Chondrocyte (in vitro differentiated cells): ENCODE measurements at regions not wholly inside any gene's neighbourhood (a gene's known extent, or its start where the extent isn't known, plus 50 kb on each side); places are given as distances from the start of the nearest gene placed in this dataset.

Experiments
- DNase-seq: peaks from one replicate; pipeline ENCODE4 v3.0.0; 2021; ENCODE audit warnings: mixed read lengths, low spot score
- H3K27ac Mint-ChIP-seq: one replicate; pipeline ENCODE4 v1.8.0; 2021; ENCODE audit warnings: mild to moderate bottlenecking, moderate library complexity, mixed read lengths; ENCODE audit not compliant: unreplicated experiment
- H3K27me3 Mint-ChIP-seq: 2 replicates; pipeline ENCODE4 v1.8.0; 2021; ENCODE audit warnings: low read depth, mixed read lengths
- H3K36me3 Mint-ChIP-seq: 2 replicates; pipeline ENCODE4 v1.8.0; 2021; ENCODE audit warnings: low read depth, mixed read lengths
- H3K4me1 Mint-ChIP-seq: 2 replicates; pipeline ENCODE4 v1.8.0; 2021; ENCODE audit warnings: low read depth, mild to moderate bottlenecking, mixed read lengths
- H3K4me3 Mint-ChIP-seq: one replicate; pipeline ENCODE4 v1.8.0; 2021; ENCODE audit warnings: mild to moderate bottlenecking, moderate library complexity, mixed read lengths; ENCODE audit not compliant: unreplicated experiment
- H3K9me3 Mint-ChIP-seq: 2 replicates; pipeline ENCODE4 v1.8.0; 2021; ENCODE audit warnings: low read depth, mixed read lengths
- TF ChIP-seq, protein P1 (sequence below): fragments of 200-600 bp; sonication (generic); IDR thresholded peaks from 2 replicates; pipeline ENCODE4 v1.5.0; 2021; ENCODE audit warnings: antibody characterized with exemption, mild to moderate bottlenecking, moderate library complexity

DNA sequence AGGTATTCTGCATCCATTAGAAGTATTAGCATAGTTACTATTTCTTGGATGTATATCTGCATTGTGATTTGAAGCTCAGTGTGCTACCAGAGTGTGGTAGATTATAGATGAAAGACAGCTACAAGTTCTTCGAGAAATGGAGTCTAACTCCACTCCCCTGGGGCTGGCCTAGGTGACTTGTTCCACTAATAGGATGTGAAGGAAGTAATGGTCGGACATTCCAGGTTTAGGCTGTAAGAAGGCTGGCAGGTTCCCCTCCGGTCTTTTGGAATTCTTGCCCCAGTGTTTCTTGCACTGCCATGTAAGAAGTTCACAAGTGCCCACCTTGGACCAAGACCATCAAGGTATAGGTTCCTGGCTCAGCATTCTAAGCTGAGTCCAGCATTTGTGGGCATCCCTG is 236.4 kb downstream of the FLRT2 start:
- H3K9me3 Mint-ChIP-seq, result no peaks in the 10 kb centered on the region
- TF ChIP-seq, protein P1, sequence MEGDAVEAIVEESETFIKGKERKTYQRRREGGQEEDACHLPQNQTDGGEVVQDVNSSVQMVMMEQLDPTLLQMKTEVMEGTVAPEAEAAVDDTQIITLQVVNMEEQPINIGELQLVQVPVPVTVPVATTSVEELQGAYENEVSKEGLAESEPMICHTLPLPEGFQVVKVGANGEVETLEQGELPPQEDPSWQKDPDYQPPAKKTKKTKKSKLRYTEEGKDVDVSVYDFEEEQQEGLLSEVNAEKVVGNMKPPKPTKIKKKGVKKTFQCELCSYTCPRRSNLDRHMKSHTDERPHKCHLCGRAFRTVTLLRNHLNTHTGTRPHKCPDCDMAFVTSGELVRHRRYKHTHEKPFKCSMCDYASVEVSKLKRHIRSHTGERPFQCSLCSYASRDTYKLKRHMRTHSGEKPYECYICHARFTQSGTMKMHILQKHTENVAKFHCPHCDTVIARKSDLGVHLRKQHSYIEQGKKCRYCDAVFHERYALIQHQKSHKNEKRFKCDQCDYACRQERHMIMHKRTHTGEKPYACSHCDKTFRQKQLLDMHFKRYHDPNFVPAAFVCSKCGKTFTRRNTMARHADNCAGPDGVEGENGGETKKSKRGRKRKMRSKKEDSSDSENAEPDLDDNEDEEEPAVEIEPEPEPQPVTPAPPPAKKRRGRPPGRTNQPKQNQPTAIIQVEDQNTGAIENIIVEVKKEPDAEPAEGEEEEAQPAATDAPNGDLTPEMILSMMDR, result no peak
- no peak for DNase-seq
- H3K4me1 Mint-ChIP-seq, result peaks cover 15% of the 10 kb centered on the region
- no peak overlapping the region for H3K4me3 Mint-ChIP-seq
- no peaks in the 10 kb centered on the region for H3K36me3 Mint-ChIP-seq
- no peak overlapping the region for H3K27ac Mint-ChIP-seq
- peaks cover 4% of the 10 kb centered on the region for H3K27me3 Mint-ChIP-seq

DNA sequence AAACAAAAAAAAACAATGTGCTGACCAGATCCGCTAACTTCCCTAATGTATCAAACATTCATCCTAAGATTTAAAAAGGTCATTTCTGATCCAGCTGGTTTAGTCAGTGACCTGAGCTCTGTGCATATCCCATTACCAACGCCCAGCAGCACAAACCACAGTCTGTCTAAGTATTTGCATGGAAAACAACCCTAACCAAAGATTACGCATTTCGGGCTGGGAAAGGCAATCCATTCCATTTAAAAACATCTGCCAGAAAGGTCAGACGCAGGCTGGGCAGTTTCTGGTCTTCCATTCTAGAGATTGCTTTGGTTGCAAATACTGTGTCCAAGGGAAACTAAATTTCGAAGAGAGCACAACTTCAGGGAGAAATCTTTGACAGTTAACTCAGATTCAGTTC is 234.9 kb downstream of the FLRT2 start:
- H3K27ac Mint-ChIP-seq, result no peak overlapping the region
- no peak overlapping the region for H3K4me3 Mint-ChIP-seq
- H3K4me1 Mint-ChIP-seq, result peaks cover 15% of the 10 kb centered on the region
- no peaks in the 10 kb centered on the region for H3K9me3 Mint-ChIP-seq
- H3K27me3 Mint-ChIP-seq, result peaks cover 5% of the 10 kb centered on the region
- DNase-seq, result no peak
- TF ChIP-seq, protein P1, result no peak
- H3K36me3 Mint-ChIP-seq, result no peaks in the 10 kb centered on the region

DNA sequence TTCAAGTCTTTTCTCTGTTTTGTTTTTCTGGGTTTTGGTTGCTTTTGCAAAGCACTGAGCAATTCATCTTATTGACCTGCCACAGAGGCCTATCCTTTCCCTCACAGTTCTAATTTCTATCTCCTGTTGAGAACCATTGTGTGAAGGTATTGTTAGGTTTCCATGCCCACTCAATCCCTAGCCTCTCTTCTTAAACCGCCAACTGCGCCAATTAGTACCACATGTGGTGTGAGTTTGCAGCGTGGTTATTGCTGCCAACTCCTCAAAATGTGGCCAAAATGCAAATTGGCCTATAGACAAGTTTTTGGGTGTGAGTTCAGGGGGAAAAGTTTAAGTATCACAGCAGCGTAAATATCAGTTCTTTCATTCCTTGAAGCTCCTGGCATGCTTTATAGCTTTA is 232.6 kb downstream of the FLRT2 start:
- TF ChIP-seq, protein P1, result no peak
- no peak for DNase-seq
- Mint-ChIP-seq H3K9me3 (no peaks in the 10 kb centered on the region), H3K27me3 (peaks cover 5% of the 10 kb centered on the region), H3K4me1 (peaks cover 15% of the 10 kb centered on the region), H3K36me3 (no peaks in the 10 kb centered on the region), H3K4me3 (no peak overlapping the region), H3K27ac (no peak overlapping the region)

DNA sequence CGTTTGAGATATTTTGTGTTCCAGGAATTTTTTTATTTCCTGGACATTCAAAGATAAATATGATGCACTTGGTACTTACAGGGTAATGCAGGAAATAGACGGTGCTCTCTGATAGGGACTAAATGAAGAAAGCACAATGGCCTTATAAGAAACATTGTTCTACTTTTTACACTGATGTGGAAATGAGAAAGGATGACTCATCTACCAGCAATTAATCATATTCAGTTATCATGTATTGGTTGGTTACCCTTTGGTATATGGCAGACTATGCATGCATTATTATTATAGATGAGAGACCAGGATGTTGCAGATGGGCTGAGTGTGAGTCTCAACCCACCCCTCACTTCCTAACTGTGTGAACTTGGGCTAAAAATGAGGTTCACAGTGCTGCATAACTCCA is 222.2 kb downstream of the FLRT2 start:
- TF ChIP-seq, protein P1, result no peak
- Mint-ChIP-seq H3K4me1 (peaks cover 7% of the 10 kb centered on the region), H3K27ac (no peak overlapping the region), H3K27me3 (peaks cover 3% of the 10 kb centered on the region), H3K36me3 (no peaks in the 10 kb centered on the region), H3K4me3 (no peak overlapping the region), H3K9me3 (peaks cover 5% of the 10 kb centered on the region)
- DNase-seq, result no peak

DNA sequence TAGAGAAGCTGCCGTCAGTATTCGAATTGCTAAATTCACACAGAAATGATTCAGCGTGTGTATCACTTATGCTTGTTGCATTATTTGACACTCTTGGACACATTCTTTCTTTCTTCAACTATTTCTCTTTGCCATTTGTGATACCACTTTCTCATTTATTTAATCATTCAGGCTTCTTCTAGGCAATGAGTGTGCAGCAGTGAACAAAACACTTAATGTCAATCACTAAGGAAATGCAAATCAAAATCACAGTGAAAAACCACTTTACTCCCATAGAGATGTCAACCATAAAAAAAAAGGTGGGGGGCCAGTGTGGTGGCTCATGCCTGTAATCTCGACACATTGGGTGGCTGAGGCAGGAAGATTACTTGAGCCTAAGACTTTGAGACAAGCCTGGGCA is 214.6 kb downstream of the FLRT2 start:
- H3K27ac Mint-ChIP-seq, result no peak overlapping the region
- H3K27me3 Mint-ChIP-seq, result peaks cover 13% of the 10 kb centered on the region
- no peak for DNase-seq
- H3K36me3 Mint-ChIP-seq, result peaks cover 3% of the 10 kb centered on the region
- TF ChIP-seq, protein P1, result no peak
- no peak overlapping the region for H3K4me3 Mint-ChIP-seq
- no peaks in the 10 kb centered on the region for H3K4me1 Mint-ChIP-seq
- H3K9me3 Mint-ChIP-seq, result peaks cover 5% of the 10 kb centered on the region
